SK-N-SH treated with all-trans-retinoic acid at 6 μM for 48 hours (cell line): ENCODE measurements at regions not wholly inside any gene's neighbourhood (a gene's known extent, or its start where the extent isn't known, plus 50 kb on each side); places are given as distances from the start of the nearest gene placed in this dataset.
A peak's percentile ranks its signal among the peaks of the same experiment; 100 is the strongest.

Source experiments
- ATAC-seq: fragments of 200-7000 bp; cut with Tn5 transposase; 3 replicates; pipeline ENCODE4 v1.9.1; 2020; ENCODE audit warnings: mild to moderate bottlenecking, moderate library complexity
- ARNTL ChIP-seq: fragments of 450-650 bp; formaldehyde crosslinking; IDR thresholded peaks from 2 replicates; pipeline ENCODE4 v1.5.0; 2020; ENCODE audit warnings: low read depth, mild to moderate bottlenecking, moderate library complexity, borderline replicate concordance
- BACH2 ChIP-seq: fragments of 250-450 bp; sonication (Bioruptor Pico); IDR thresholded peaks from 2 replicates; pipeline ENCODE4 v1.9.0; 2021; ENCODE audit warnings: mild to moderate bottlenecking, borderline replicate concordance
- CREB5 ChIP-seq: fragments of 250-450 bp; sonication (Bioruptor Pico); IDR thresholded peaks from 2 replicates; pipeline ENCODE4 v1.5.1; 2020; ENCODE audit warnings: low read depth, mild to moderate bottlenecking, moderate library complexity
- CSDC2 ChIP-seq: fragments of 250-450 bp; sonication (Bioruptor Pico); IDR thresholded peaks from 2 replicates; pipeline ENCODE4 v1.5.0; 2020; ENCODE audit warnings: mild to moderate bottlenecking, moderate library complexity
- ESRRG ChIP-seq: fragments of 250-450 bp; sonication (Bioruptor Pico); IDR thresholded peaks from 2 replicates; pipeline ENCODE4 v1.6.1; 2021; ENCODE audit warnings: mild to moderate bottlenecking
- ISL1 ChIP-seq: fragments of 250-450 bp; sonication (Bioruptor Pico); IDR thresholded peaks from 2 replicates; pipeline ENCODE4 v2.1.2; 2022; ENCODE audit warnings: mild to moderate bottlenecking, moderate library complexity
- OSR1 ChIP-seq: fragments of 250-450 bp; sonication (Bioruptor Pico); IDR thresholded peaks from 2 replicates; pipeline ENCODE4 v1.8.0; 2022; ENCODE audit warnings: moderate library complexity, mild to moderate bottlenecking, inconsistent platforms
- PATZ1 ChIP-seq: fragments of 250-450 bp; sonication (Bioruptor Pico); IDR thresholded peaks from 2 replicates; pipeline ENCODE4 v1.8.0; 2020; ENCODE audit warnings: mild to moderate bottlenecking, moderate library complexity, borderline replicate concordance
- PPARA ChIP-seq: fragments of 250-450 bp; sonication (Bioruptor Pico); IDR thresholded peaks from 2 replicates; pipeline ENCODE4 v1.5.0; 2020; ENCODE audit warnings: mild to moderate bottlenecking, borderline replicate concordance
- RARB ChIP-seq: fragments of 250-450 bp; sonication (Bioruptor Pico); IDR thresholded peaks from 2 replicates; pipeline ENCODE4 v1.8.0; 2021; ENCODE audit warnings: mild to moderate bottlenecking, moderate library complexity
- SNAI2 ChIP-seq: fragments of 250-450 bp; sonication (Bioruptor Pico); IDR thresholded peaks from 2 replicates; pipeline ENCODE4 v1.5.0; 2020; ENCODE audit warnings: mild to moderate bottlenecking, moderate library complexity
- TCF4 ChIP-seq: fragments of 250-450 bp; sonication (Bioruptor Pico); IDR thresholded peaks from 2 replicates; pipeline ENCODE4 v1.8.0; 2021; ENCODE audit warnings: mild to moderate bottlenecking, moderate library complexity, borderline replicate concordance
- TOX ChIP-seq: fragments of 250-450 bp; sonication (Bioruptor Pico); IDR thresholded peaks from 2 replicates; pipeline ENCODE4 v1.8.0; 2021; ENCODE audit warnings: mild to moderate bottlenecking, moderate library complexity, borderline replicate concordance
- ZC3H10 ChIP-seq: fragments of 250-450 bp; sonication (Bioruptor Pico); IDR thresholded peaks from 2 replicates; pipeline ENCODE4 v1.5.1; 2021; ENCODE audit warnings: mild to moderate bottlenecking, moderate library complexity
- ZFP3 ChIP-seq: fragments of 250-450 bp; sonication (Bioruptor Pico); IDR thresholded peaks from 2 replicates; pipeline ENCODE4 v1.5.0; 2020; ENCODE audit warnings: mild to moderate bottlenecking, moderate library complexity
- ZFP30 ChIP-seq: fragments of 450-650 bp; formaldehyde crosslinking; IDR thresholded peaks from 2 replicates; pipeline ENCODE4 v1.5.0; 2022; ENCODE audit warnings: mild to moderate bottlenecking, moderate library complexity
- ZNF565 ChIP-seq: fragments of 450-650 bp; formaldehyde crosslinking; conservative IDR thresholded peaks from 2 replicates; pipeline ENCODE4 v1.5.0; 2020; ENCODE audit warnings: low read depth, mild to moderate bottlenecking, moderate library complexity
- ZNF70 ChIP-seq: fragments of 450-650 bp; formaldehyde crosslinking; IDR thresholded peaks from 2 replicates; pipeline ENCODE4 v1.5.0; 2020; ENCODE audit warnings: mild to moderate bottlenecking, moderate library complexity
- ZNF8 ChIP-seq: fragments of 450-650 bp; formaldehyde crosslinking; IDR thresholded peaks from 2 replicates; pipeline ENCODE4 v1.5.0; 2020; ENCODE audit warnings: mild to moderate bottlenecking, moderate library complexity
- TF ChIP-seq, protein P1 (sequence below): fragments of 250-450 bp; sonication (Bioruptor Pico); IDR thresholded peaks from 2 replicates; pipeline ENCODE4 v1.5.1; 2021; ENCODE audit warnings: mild to moderate bottlenecking, moderate library complexity
- TF ChIP-seq, protein P2 (sequence below): fragments of 250-450 bp; sonication (Bioruptor Pico); IDR thresholded peaks from 2 replicates; pipeline ENCODE4 v1.8.0; 2021; ENCODE audit warnings: low read depth, mild to moderate bottlenecking, moderate library complexity, borderline replicate concordance
- TF ChIP-seq, protein P3 (sequence below): fragments of 250-450 bp; sonication (Bioruptor Pico); IDR thresholded peaks from 2 replicates; pipeline ENCODE4 v1.5.0; 2020; ENCODE audit warnings: mild to moderate bottlenecking, moderate library complexity

DNA sequence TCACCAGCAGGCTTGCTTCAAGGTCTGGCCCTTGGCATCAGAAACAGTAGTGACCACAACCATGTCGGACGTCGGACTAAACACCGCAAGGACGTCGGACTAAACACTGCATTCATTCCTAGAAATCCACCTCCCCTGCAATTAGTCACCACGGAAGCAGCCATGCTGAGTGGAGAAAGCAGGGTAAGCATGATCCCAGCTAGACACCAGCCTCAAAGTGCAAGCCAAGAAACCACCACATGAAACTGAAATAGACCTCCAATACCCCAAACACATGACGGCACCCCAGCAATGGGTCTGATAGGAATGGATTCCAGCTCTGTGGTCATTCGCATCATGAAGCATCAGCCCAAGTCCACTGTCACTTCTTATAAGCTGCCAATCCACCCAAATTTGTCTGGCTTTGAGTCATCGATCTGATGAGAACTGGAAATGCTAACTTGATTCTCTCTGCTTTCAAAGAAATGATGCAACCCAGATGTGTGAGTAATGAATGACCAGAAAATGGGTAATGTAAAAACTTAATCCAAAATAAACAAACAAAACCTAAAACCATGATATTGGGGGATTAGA lies 348.3 kb upstream of the TMCO5A start:
- no peak for TF ChIP-seq ZNF70 (CRISPR knock-in tag)
- no peak for TF ChIP-seq CSDC2
- TF ChIP-seq CREB5 (CRISPR knock-in tag) = no peak
- TF ChIP-seq, protein P1, sequence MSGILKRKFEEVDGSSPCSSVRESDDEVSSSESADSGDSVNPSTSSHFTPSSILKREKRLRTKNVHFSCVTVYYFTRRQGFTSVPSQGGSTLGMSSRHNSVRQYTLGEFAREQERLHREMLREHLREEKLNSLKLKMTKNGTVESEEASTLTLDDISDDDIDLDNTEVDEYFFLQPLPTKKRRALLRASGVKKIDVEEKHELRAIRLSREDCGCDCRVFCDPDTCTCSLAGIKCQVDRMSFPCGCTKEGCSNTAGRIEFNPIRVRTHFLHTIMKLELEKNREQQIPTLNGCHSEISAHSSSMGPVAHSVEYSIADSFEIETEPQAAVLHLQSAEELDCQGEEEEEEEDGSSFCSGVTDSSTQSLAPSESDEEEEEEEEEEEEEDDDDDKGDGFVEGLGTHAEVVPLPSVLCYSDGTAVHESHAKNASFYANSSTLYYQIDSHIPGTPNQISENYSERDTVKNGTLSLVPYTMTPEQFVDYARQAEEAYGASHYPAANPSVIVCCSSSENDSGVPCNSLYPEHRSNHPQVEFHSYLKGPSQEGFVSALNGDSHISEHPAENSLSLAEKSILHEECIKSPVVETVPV (CRISPR knock-in tag) = no peak
- TF ChIP-seq PATZ1 (CRISPR knock-in tag) = no peak
- no peak for TF ChIP-seq TCF4
- no peak for TF ChIP-seq SNAI2 (CRISPR knock-in tag)
- no peak for TF ChIP-seq TOX
- TF ChIP-seq, protein P2, sequence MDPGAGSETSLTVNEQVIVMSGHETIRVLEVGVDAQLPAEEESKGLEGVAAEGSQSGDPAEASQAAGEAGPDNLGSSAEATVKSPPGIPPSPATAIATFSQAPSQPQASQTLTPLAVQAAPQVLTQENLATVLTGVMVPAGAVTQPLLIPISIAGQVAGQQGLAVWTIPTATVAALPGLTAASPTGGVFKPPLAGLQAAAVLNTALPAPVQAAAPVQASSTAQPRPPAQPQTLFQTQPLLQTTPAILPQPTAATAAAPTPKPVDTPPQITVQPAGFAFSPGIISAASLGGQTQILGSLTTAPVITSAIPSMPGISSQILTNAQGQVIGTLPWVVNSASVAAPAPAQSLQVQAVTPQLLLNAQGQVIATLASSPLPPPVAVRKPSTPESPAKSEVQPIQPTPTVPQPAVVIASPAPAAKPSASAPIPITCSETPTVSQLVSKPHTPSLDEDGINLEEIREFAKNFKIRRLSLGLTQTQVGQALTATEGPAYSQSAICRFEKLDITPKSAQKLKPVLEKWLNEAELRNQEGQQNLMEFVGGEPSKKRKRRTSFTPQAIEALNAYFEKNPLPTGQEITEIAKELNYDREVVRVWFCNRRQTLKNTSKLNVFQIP = no peak
- TF ChIP-seq ZNF8 = no peak
- no peak for TF ChIP-seq ZFP3 (CRISPR knock-in tag)
- TF ChIP-seq OSR1 (CRISPR knock-in tag) = no peak
- no peak for TF ChIP-seq ZNF565
- no peak for TF ChIP-seq ISL1 (CRISPR knock-in tag)
- TF ChIP-seq PPARA (CRISPR knock-in tag) = no peak
- TF ChIP-seq ZC3H10 (CRISPR knock-in tag) = no peak
- peak; percentile 40 for ATAC-seq

- TF ChIP-seq ARNTL (CRISPR knock-in tag) (no peak), TCF4 (no peak), ISL1 (CRISPR knock-in tag) (no peak), ESRRG (no peak), ZNF565 (no peak), RARB (CRISPR knock-in tag) (no peak), OSR1 (CRISPR knock-in tag) (no peak), ZNF70 (CRISPR knock-in tag) (no peak), PATZ1 (CRISPR knock-in tag) (no peak), SNAI2 (CRISPR knock-in tag) (no peak), CREB5 (CRISPR knock-in tag) (no peak), ZFP30 (no peak), BACH2 (no peak), ZFP3 (CRISPR knock-in tag) (no peak), PPARA (CRISPR knock-in tag) (no peak), ZNF8 (no peak), ZC3H10 (CRISPR knock-in tag) (no peak)
- TF ChIP-seq, protein P1 (CRISPR knock-in tag) = no peak
- TF ChIP-seq, protein P3, sequence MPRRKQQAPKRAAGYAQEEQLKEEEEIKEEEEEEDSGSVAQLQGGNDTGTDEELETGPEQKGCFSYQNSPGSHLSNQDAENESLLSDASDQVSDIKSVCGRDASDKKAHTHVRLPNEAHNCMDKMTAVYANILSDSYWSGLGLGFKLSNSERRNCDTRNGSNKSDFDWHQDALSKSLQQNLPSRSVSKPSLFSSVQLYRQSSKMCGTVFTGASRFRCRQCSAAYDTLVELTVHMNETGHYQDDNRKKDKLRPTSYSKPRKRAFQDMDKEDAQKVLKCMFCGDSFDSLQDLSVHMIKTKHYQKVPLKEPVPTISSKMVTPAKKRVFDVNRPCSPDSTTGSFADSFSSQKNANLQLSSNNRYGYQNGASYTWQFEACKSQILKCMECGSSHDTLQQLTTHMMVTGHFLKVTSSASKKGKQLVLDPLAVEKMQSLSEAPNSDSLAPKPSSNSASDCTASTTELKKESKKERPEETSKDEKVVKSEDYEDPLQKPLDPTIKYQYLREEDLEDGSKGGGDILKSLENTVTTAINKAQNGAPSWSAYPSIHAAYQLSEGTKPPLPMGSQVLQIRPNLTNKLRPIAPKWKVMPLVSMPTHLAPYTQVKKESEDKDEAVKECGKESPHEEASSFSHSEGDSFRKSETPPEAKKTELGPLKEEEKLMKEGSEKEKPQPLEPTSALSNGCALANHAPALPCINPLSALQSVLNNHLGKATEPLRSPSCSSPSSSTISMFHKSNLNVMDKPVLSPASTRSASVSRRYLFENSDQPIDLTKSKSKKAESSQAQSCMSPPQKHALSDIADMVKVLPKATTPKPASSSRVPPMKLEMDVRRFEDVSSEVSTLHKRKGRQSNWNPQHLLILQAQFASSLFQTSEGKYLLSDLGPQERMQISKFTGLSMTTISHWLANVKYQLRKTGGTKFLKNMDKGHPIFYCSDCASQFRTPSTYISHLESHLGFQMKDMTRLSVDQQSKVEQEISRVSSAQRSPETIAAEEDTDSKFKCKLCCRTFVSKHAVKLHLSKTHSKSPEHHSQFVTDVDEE = no peak
- no peak for ATAC-seq
Observed at GRCh38 chr15:37586976-37587375, 347.5 kb upstream of the TMCO5A start.
